Esophagus squamous epithelium (tissue), 4 donors: ENCODE measurements at regions not wholly inside any gene's neighbourhood (a gene's known extent, or its start where the extent isn't known, plus 50 kb on each side); places are given as distances from the start of the nearest gene placed in this dataset.

ENCODE experiments used
- CTCF ChIP-seq, 6 experiments: fragments of 450-650 bp in 4 of 6; fragments of 200-600 bp in 2 of 6; sonication (generic) in 2 of 6; IDR thresholded peaks; one replicate each; pipeline ENCODE4 v1.5.1; 2016 to 2019; ENCODE audit warnings: antibody characterized with exemption in 6 of 6, mild to moderate bottlenecking in 4 of 6, moderate library complexity in 4 of 6
- POLR2A ChIP-seq, 4 donors: fragments of 450-650 bp; IDR thresholded peaks; one replicate each; pipeline ENCODE4 v1.6.1; 2017; ENCODE audit warnings: antibody characterized with exemption in 4 of 4, mild to moderate bottlenecking in 4 of 4, moderate library complexity in 3 of 4

- TF ChIP-seq CTCF (IDR thresholded peaks at IDR 0.05) (no peak), POLR2A (IDR thresholded peaks at IDR 0.05) (no peak)
Measured at GRCh38 chr1:25068316-25068715, 138.2 kb upstream of the RUNX3 start.
